HepG2 (cell line): ENCODE measurements at regions not wholly inside any gene's neighbourhood (a gene's known extent, or its start where the extent isn't known, plus 50 kb on each side); places are given as distances from the start of the nearest gene placed in this dataset.

Experiments
- ATAC-seq: fragments of 200-7000 bp; cut with Tn5 transposase; 3 replicates; pipeline ENCODE4 v1.9.1; 2020; ENCODE audit warnings: mild to moderate bottlenecking, moderate library complexity
- BruUV-seq: library from RNA; stranded (reverse); fragments of 400-500 nt; replicated peaks from 2 replicates; lab custom pipeline; 2021; lab: Mats Ljungman, UMichigan
- CTCF ChIA-PET: fragments of 300-600 bp; formaldehyde crosslinking; extraction: SDS; loops from one replicate; lab custom pipeline; 2021; ENCODE audit warnings: low total read pairs, inconsistent platforms, low intra/inter-chr PET ratio; lab: Yijun Ruan, JAX
- POLR2A ChIA-PET: fragments of 350-600 bp; sonication (Branson Sonifier 250); formaldehyde crosslinking; loops from one replicate; lab custom pipeline; 2020; ENCODE audit warnings: antibody characterized with exemption, inconsistent platforms; lab: Yijun Ruan, JAX
- DNase-seq: peaks from one replicate; pipeline ENCODE4 v3.0.0-alpha.2; 2015; ENCODE audit warnings: low spot score
- FAIRE-seq: peaks from 3 replicates; lab custom pipeline; 2011; peaks lifted over from hg19 to GRCh38; lab: Jason Lieb, UNC
- H2AFZ ChIP-seq: one replicate; pipeline ENCODE4 v1.6.1; 2011; ENCODE audit warnings: low read length, inconsistent platforms
- H3K27ac ChIP-seq: fragments of 300-600 bp; 3 replicates; pipeline ENCODE4 v1.8.0; 2011; ENCODE audit warnings: mixed run types, mild to moderate bottlenecking, mixed read lengths, low read length, inconsistent platforms; ENCODE audit not compliant: insufficient read depth; ENCODE audit errors: extremely low read length
- H3K27me3 ChIP-seq, 2 experiments: fragments of 200-600 bp in 1 of 2; 2 replicates in 1 of 2; 3 replicates in 1 of 2; pipeline versions ENCODE4 v1.6.0 to v1.8.0; 2011; ENCODE audit warnings: low read length in 2 of 2, mild to moderate bottlenecking in 2 of 2, moderate library complexity in 2 of 2, inconsistent platforms in 1 of 2; ENCODE audit not compliant: insufficient read depth in 2 of 2, control insufficient read depth in 1 of 2
- H3K36me3 ChIP-seq, 2 experiments: fragments of 200-600 bp in 1 of 2; replicated peaks in 1 of 2; 2 replicates in 1 of 2; 3 replicates in 1 of 2; pipeline versions ENCODE4 v1.5.1 to v1.8.0; 2011; ENCODE audit warnings: low read length in 2 of 2, inconsistent platforms in 1 of 2; ENCODE audit not compliant: insufficient read depth in 2 of 2, control insufficient read depth in 1 of 2
- H3K4me1 ChIP-seq: 2 replicates; pipeline ENCODE4 v1.5.1; 2012; ENCODE audit warnings: low read length, inconsistent platforms; ENCODE audit not compliant: insufficient read depth
- H3K4me2 ChIP-seq: 2 replicates; pipeline ENCODE4 v1.6.0; 2011; ENCODE audit warnings: low read depth, low read length, inconsistent platforms
- H3K4me3 ChIP-seq, 3 experiments: fragments of 200-600 bp in 1 of 3; sonication (generic), shearing (Covaris generic) in 1 of 3; replicated peaks in 1 of 3; 2 replicates each; pipeline ENCODE4 v1.5.1; 2011 to 2016; ENCODE audit warnings: low read length in 3 of 3, inconsistent platforms in 2 of 3, low read depth in 2 of 3, mild to moderate bottlenecking in 2 of 3, control low read depth in 1 of 3, mixed read lengths in 1 of 3; ENCODE audit not compliant: insufficient read depth in 1 of 3
- H3K79me2 ChIP-seq: one replicate; pipeline ENCODE4 v1.6.1; 2011; ENCODE audit warnings: low read length, inconsistent platforms; ENCODE audit not compliant: insufficient read depth
- H3K9ac ChIP-seq: 2 replicates; pipeline ENCODE4 v1.6.0; 2011; ENCODE audit warnings: mild to moderate bottlenecking, low read depth, low read length, inconsistent platforms; ENCODE audit not compliant: insufficient read depth
- H3K9me3 ChIP-seq: 2 replicates; pipeline ENCODE4 v1.5.1; 2012; ENCODE audit warnings: mild to moderate bottlenecking, low read length
- H4K20me1 ChIP-seq: 2 replicates; pipeline ENCODE4 v1.6.0; 2011; ENCODE audit warnings: inconsistent platforms, mild to moderate bottlenecking, low read length, moderate library complexity; ENCODE audit not compliant: insufficient read depth
- ATRX ChIP-seq: sonication (generic); formaldehyde crosslinking; IDR thresholded peaks from 2 replicates; pipeline ENCODE4 v1.4.0; 2020; ENCODE audit warnings: missing genetic modification reagents, borderline replicate concordance
- PBX3 ChIP-seq: sonication (generic); formaldehyde crosslinking; IDR thresholded peaks from 2 replicates; pipeline ENCODE4 v1.8.1; 2023; ENCODE audit warnings: missing genetic modification reagents, inconsistent platforms, borderline replicate concordance
- RERE ChIP-seq: IDR thresholded peaks from 2 replicates; pipeline ENCODE4 v1.6.1; 2016; ENCODE audit warnings: low read depth, missing genetic modification reagents, missing compliant biosample characterization
- SAFB2 ChIP-seq: sonication (generic); formaldehyde crosslinking; IDR thresholded peaks from 2 replicates; pipeline ENCODE4 v1.5.1; 2020; ENCODE audit warnings: missing genetic modification reagents, low read depth, mild to moderate bottlenecking, borderline replicate concordance
- SIX1 ChIP-seq: sonication (generic); formaldehyde crosslinking; IDR thresholded peaks from 2 replicates; pipeline ENCODE4 v1.4.0; 2020; ENCODE audit warnings: missing genetic modification reagents, borderline replicate concordance
- ZKSCAN8 ChIP-seq: IDR thresholded peaks from 2 replicates; pipeline ENCODE4 v1.6.1; 2016; ENCODE audit warnings: borderline replicate concordance, missing genetic modification reagents, missing compliant biosample characterization
- ZNF326 ChIP-seq: sonication (generic); formaldehyde crosslinking; IDR thresholded peaks from 2 replicates; pipeline ENCODE4 v1.4.0; 2020; ENCODE audit warnings: missing genetic modification reagents, borderline replicate concordance
- ZNF570 ChIP-seq: sonication (generic); formaldehyde crosslinking; IDR thresholded peaks from 2 replicates; pipeline ENCODE4 v1.4.0; 2020; ENCODE audit warnings: mild to moderate bottlenecking, missing genetic modification reagents, borderline replicate concordance
- WGBS: methylation state at CpG from one replicate; pipeline ENCODE4 v1.1.6; 2017; ENCODE audit warnings: low lambda C conversion rate; 5-methylcytosine and 5-hydroxymethylcytosine counted together
- in situ Hi-C: cut with HindIII; loops from 2 replicates; pipeline ENCODE4 v1.10.0; 2017; ENCODE audit warnings: low pct_unique_long_range_greater_than_20kb; ENCODE audit not compliant: extremely low pct_ligation_motif_present
- intact Hi-C: fragments of 100-400 bp; cut with micrococcal nuclease; formaldehyde crosslinking; loops from one replicate; pipeline ENCODE4 v1.10.0; 2022; ENCODE audit not compliant: unreplicated experiment

- no peak for TF ChIP-seq RERE
- no peak for TF ChIP-seq ATRX (CRISPR knock-in tag)
- no peak for TF ChIP-seq ZNF326 (CRISPR knock-in tag)
- no peak for TF ChIP-seq ZNF570
- TF ChIP-seq, all 625 proteins: peak for 0
These were observed 805.3 kb downstream of the C4orf33 start (continued) for GRCh38 chr4:129901205-129901604.

- no peak for FAIRE-seq
- in situ Hi-C loops (no loop called here), intact Hi-C loops (no loop called here)
- H3K4me1 ChIP-seq, result peaks cover 18% of the 10 kb centered on the region
- no peak for DNase-seq
- no peak for ATAC-seq
- 57% methylated on average over 8 of the region's 8 CpGs for WGBS
- no TSS peak for BruUV-seq
- CTCF ChIA-PET, result no interaction called here
- H3K4me2 ChIP-seq, result no peak overlapping the region
- POLR2A ChIA-PET, result no interaction called here
- H3K27me3 ChIP-seq, result no peaks in the 10 kb centered on the region
- no peaks in the 10 kb centered on the region for H3K36me3 ChIP-seq
- no peak overlapping the region for H3K9ac ChIP-seq
- H2AFZ ChIP-seq, result no peak overlapping the region
- no peak for TF ChIP-seq SAFB2 (CRISPR knock-in tag)
- no peak for TF ChIP-seq SIX1 (CRISPR knock-in tag)
- TF ChIP-seq ZKSCAN8 (CRISPR knock-in tag), result no peak
- TF ChIP-seq PBX3 (CRISPR knock-in tag), result no peak
- no peaks in the 10 kb centered on the region for H3K79me2 ChIP-seq
- no peaks in the 10 kb centered on the region for H3K9me3 ChIP-seq
- no peaks in the 10 kb centered on the region for H4K20me1 ChIP-seq
- no peak overlapping the region for H3K27ac ChIP-seq
- no peak overlapping the region for H3K4me3 ChIP-seq
These were observed 807.9 kb downstream of the C4orf33 start for GRCh38 chr4:129903861-129904260.
